ENCODE measurements at regions not wholly inside any gene's neighbourhood (a gene's known extent, or its start where the extent isn't known, plus 50 kb on each side); places are given as distances from the start of the nearest gene placed in this dataset.

- no peak for DNase-seq
- no peaks in the 10 kb centered on the region for H3K9me3 ChIP-seq (ENCODE audit: control insufficient read depth, insufficient read depth, low read length)
- no peak for TF ChIP-seq MAFK (IDR thresholded peaks at IDR 0.05; ENCODE audit: low read depth, low read length)
- no peak for TF ChIP-seq USF2 (IDR thresholded peaks at IDR 0.05; ENCODE audit: low read depth, low read length)
- TF ChIP-seq POLR2A (IDR thresholded peaks at IDR 0.05; ENCODE audit: low read depth, low read length): no peak
- no peak for TF ChIP-seq RCOR1 (IDR thresholded peaks at IDR 0.05; ENCODE audit: insufficient replicate concordance, low read length)
- TF ChIP-seq MXI1 (IDR thresholded peaks at IDR 0.05; ENCODE audit: borderline replicate concordance, low read depth, low read length): no peak
- TF ChIP-seq CTCF (conservative IDR thresholded peaks at IDR 0.05; ENCODE audit: low read depth, low read length): no peak
- TF ChIP-seq CHD1 (IDR thresholded peaks at IDR 0.05; ENCODE audit: low read depth, low read length): no peak
- TF ChIP-seq MAZ (IDR thresholded peaks at IDR 0.05; ENCODE audit: borderline replicate concordance, low read depth, low read length): no peak
- no peak for TF ChIP-seq BHLHE40 (IDR thresholded peaks at IDR 0.05; ENCODE audit: low read depth, low read length)
- no peak for TF ChIP-seq NFE2L2 (IDR thresholded peaks at IDR 0.05; ENCODE audit: low read depth, low read length)
- no peak for TF ChIP-seq CEBPB (IDR thresholded peaks at IDR 0.05; ENCODE audit: low read depth, low read length)
- no peak for TF ChIP-seq RFX5 (IDR thresholded peaks at IDR 0.05; ENCODE audit: low read depth, low read length)
- no peak for TF ChIP-seq ELK1 (IDR thresholded peaks at IDR 0.05; ENCODE audit: borderline replicate concordance, low read depth, low read length)
- no peak for TF ChIP-seq SMC3 (IDR thresholded peaks at IDR 0.05; ENCODE audit: low read depth, low read length)
- no peak for TF ChIP-seq FOS (IDR thresholded peaks at IDR 0.05; ENCODE audit: low read depth, low read length)
- no peak for TF ChIP-seq RAD21 (IDR thresholded peaks at IDR 0.05; ENCODE audit: low read length)
- no peak overlapping the region for H3K4me3 ChIP-seq (ENCODE audit: insufficient read depth, low read depth, low read length)
- no peaks in the 10 kb centered on the region for H3K4me1 ChIP-seq (ENCODE audit: control insufficient read depth, insufficient read depth, low read length)
- dilution Hi-C loops (cut with HindIII; ENCODE audit: low sequenced_read_pairs, unreplicated experiment) (no loop called here), in situ Hi-C loops (cut with MboI; ENCODE audit: low sequenced_read_pairs) (no loop called here), intact Hi-C loops (cut with micrococcal nuclease) (no loop called here)
- H3K9ac ChIP-seq (ENCODE audit: low read depth, low read length): no peak overlapping the region
- H2BK15ac ChIP-seq (ENCODE audit: low read depth, low read length): no peak overlapping the region
- POLR2A ChIA-PET (ENCODE audit: unreplicated experiment): no interaction called here
- H4K5ac ChIP-seq (ENCODE audit: low read depth, low read length): no peak overlapping the region
- H3K79me1 ChIP-seq (ENCODE audit: low read depth in 1 of 2, low read length in 2 of 2): no peaks in the 10 kb centered on the region
- H2AK9ac ChIP-seq (replicated peaks; ENCODE audit: low read depth, low read length, poor library complexity): no peak overlapping the region
- BruUV-seq (replicated peaks): no TSS peak
- H2BK20ac ChIP-seq (ENCODE audit: low read depth, low read length): no peak overlapping the region
- no peak overlapping the region for H3K14ac ChIP-seq (replicated peaks; ENCODE audit: low read depth, low read length)
- H3K23ac ChIP-seq (ENCODE audit: low read depth, low read length): no peak overlapping the region
- H3K18ac ChIP-seq (ENCODE audit: low read depth, low read length): no peak overlapping the region
- H3K36me3 ChIP-seq (ENCODE audit: control insufficient read depth, insufficient read depth, low read length): no peaks in the 10 kb centered on the region
- no peaks in the 10 kb centered on the region for H4K20me1 ChIP-seq (ENCODE audit: insufficient read depth, low read length)
- no peak overlapping the region for H4K8ac ChIP-seq (ENCODE audit: low read depth in 2 of 2, low read length in 2 of 2)
- H2AFZ ChIP-seq (replicated peaks; ENCODE audit: low read length, poor library complexity): no peak overlapping the region
- H3K9me1 ChIP-seq (ENCODE audit: insufficient read depth, low read length): no peaks in the 10 kb centered on the region
- no peak overlapping the region for H4K91ac ChIP-seq (ENCODE audit: insufficient read depth, low read depth, low read length)
- ATAC-seq (ENCODE audit: low read depth): no peak
- H2BK5ac ChIP-seq (ENCODE audit: low read depth, low read length, poor library complexity, severe bottlenecking): no peak overlapping the region
- H3K27me3 ChIP-seq (ENCODE audit: control insufficient read depth, insufficient read depth, low read length): no peaks in the 10 kb centered on the region
- CTCF ChIA-PET: no interaction called here
- no peak overlapping the region for H3K4ac ChIP-seq (ENCODE audit: low read depth, low read length)
- no peak overlapping the region for H3K27ac ChIP-seq (ENCODE audit: insufficient read depth, low read length)
- H2BK120ac ChIP-seq (ENCODE audit: low read depth, low read length): no peak overlapping the region
- no peak overlapping the region for H3K4me2 ChIP-seq (ENCODE audit: low read depth, low read length)
- no peak overlapping the region for H2AK5ac ChIP-seq (ENCODE audit: low read depth, low read length)
- no peak overlapping the region for H3K56ac ChIP-seq (ENCODE audit: extremely low read depth, insufficient read depth, low read length)
- no CpG with 5 or more reads among the region's 4 CpGs for whole genome bisulfite sequencing, 2 experiments (ENCODE audit: extremely low coverage in 2 of 2, insufficient read length in 1 of 2)
These were observed 321.5 kb upstream of the OLFM3 start for GRCh38 chr1:102318104-102318806.
